HG02970 (cell line): ENCODE measurements at regions not wholly inside any gene's neighbourhood (a gene's known extent, or its start where the extent isn't known, plus 50 kb on each side); places are given as distances from the start of the nearest gene placed in this dataset.

Source experiments
- ATAC-seq: cut with Tn5 transposase; IDR thresholded peaks from one replicate; pipeline ENCODE4 v1.9.1; 2021; ENCODE audit warnings: mild to moderate bottlenecking, moderate library complexity, moderate number of reproducible peaks; ENCODE audit not compliant: unreplicated experiment, low FRiP score

DNA sequence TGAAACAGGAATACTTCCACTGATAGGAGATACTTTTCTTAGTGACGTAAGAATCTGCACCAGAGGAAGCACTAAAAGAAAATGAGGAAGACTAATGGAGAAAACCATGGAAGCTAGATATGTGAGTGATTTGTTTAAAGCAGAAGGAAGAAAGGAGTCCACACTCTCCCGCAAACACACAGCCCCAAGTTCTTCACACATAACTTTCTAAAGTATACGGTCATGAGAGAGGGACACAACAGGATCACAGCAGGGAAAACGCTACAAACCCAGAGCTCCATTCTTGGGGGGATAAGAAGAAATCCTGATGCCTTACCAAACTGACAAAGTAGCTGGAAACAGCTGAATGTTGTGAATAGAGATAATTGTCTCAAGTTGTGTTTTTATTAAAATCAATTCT lies 222.2 kb upstream of the TMEM161B start:
- no peak for ATAC-seq

DNA sequence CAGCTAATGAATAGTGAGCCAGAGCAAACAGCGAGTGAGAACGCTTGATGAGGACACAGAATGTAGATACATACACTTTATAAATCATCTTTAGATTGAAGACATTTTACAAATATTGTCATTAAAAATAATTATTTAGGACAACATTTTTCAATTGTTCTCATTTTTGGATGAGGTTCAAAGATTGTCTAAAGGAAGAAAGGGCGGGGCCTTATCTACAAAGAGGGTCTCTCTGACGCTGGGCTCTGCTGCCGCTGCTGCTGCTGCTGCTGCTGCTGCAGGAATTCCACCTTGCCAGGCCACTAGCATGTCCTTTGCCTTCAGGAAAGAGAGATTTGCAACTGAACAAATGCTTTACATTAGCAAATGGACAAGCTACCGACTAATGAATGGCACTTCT lies 220.7 kb upstream of the TMEM161B start:
- ATAC-seq, result no peak

DNA sequence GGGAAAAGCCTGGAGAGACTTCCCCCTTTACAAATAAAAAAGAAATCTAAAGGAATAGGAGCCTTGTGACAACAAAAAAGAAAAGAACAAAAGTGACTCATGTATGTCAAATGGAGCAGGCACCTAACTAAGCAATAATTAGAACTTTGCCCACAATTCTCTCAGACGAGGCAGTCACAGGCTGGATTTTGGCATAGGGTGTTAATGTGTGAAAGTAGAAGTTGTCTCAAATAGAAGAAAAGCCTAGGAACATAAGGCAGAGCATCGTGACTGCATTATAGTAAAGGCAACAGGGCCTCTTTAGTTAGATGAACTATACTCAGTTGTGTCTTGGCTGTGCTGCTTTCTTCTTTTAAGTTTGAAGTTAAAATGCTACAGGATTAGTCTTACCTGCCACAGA lies 219.9 kb upstream of the TMEM161B start:
- no peak for ATAC-seq

DNA sequence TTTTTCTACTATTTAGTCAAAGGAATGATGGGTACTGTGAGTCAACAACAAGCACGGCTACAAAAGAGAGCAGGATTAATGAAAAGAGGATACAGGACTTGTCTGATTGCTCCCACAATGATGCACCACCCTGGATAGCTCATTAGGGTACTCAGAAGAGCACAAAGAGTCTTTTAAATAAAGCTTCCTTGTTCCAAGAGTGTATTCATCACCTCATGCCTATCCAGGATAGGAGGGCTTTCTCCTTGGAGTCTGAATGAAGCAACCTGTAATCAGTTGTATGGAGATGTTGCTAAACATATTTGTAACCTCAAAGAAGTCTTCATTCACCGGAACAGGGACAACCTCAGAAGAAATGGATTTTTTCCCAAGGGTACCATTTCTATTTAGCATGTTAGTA lies 219.5 kb upstream of the TMEM161B start:
- ATAC-seq, result no peak

DNA sequence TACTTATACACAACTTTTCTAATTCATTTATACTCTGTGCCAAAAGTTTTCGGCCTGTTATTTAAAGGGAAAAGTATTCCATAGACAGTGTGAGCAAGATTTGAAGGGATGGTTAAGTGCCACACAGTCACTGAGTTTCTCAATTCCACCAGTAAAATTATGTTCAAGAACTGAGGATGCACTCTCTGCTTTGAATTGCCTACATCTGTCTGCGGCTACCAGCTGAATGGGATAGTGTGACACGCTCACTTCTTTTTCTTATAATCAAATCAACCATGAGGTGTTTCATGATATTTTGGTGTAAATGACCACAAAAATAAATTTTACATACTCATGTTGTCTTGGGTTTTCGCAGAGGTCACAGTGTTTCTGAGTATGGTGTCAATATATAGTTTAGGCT lies 218.4 kb upstream of the TMEM161B start:
- no peak for ATAC-seq

DNA sequence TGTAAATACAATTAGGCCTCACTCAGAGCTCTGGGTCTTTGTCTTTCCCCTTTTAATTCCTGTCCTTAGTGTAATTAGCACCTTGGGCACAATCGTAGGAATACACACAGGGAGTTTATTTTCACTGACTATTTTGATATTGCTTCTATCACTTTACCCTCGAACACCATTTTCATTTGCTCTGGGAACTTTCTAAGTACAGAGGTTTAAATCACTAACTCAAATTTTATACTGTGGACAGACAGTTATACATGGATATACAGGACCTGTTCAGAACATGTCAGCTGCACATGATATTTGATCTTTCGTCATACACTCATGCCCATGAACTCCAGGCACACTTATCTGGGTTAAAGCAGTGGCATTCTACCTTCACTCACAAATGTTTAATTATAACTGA lies 217.8 kb upstream of the TMEM161B start:
- ATAC-seq, result no peak

DNA sequence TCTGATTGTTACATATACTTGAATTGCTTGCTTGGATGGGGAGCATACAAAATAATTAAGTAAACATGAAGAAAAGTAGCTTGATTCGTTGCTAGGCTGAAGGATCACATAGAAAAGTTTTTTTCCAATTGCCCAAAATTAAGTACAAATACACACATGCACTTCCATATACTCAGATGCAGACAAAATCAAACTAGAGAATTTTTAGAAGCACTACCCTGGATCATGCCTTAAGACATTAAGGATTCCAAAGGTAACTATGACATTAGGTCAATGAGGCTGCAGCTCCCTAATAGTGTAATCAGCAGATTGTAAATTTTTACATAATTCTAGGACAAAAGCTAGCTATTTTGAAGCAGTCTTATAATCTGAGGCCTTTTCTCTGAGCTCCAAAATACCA lies 216.9 kb upstream of the TMEM161B start:
- ATAC-seq, result no peak

DNA sequence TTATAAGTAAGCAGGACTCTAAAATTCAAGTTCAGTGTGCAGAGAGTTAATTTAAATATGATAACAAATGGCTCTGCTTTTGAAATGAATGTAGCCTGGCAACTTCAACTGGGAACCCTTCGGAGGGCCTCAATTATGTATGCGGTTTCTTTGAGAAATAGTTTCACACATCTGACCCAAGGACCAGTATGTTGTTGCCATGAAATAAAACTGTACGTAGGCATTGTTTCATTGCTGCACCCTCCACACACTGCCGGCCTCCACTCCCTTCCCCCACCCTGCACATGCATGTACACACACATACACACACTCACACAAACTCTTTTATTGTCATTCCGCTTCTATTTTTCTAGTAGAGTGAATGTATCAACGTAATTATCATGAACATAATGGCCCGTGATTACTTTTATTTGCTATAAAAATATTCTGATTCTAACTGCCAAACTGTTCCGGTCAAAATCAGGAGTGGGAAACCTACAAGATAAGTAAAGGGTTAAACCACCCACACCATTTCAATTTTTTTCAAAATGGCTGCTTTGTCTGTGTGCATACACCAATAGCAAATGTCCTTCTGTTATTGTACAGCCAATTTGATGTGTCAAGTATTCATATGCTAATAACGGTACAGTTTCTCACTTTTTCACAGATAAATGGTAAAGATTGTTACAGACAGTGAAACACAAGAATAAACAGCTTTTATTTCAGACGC lies 215.5 kb upstream of the TMEM161B start:
- no peak for ATAC-seq

DNA sequence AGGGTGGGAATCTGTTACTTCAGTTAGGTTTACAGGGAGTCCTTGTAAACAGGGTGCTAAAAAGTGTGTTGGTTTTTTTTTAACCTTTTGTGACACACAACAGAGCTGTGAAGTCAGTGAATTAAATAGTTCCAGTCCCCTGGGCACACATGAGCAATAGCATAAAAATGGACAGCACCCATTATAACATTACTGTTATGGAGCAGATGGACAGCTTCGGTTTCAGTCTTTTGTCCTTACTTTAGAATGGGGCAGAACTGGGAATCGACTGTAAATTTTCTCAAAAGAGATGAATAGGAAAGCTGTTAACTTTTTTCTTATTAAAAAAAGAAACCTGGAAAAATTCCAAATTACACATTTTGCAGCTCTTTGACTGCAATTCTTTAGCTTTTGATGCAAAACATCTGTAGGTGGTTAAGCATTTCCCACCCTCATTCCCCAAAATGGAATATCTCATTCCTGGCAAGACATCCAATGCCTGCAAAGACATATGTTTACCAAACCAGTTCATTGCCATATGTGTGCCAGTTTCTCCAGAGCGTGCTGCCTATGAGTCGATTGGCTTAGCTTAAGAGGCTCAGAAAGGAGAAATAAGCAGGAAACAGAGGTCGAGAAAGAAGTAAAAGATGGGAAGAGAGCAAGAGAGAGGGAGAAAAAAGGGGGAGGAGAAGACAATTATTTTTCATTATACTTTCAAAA lies 212.3 kb upstream of the TMEM161B start:
- ATAC-seq, result no peak

DNA sequence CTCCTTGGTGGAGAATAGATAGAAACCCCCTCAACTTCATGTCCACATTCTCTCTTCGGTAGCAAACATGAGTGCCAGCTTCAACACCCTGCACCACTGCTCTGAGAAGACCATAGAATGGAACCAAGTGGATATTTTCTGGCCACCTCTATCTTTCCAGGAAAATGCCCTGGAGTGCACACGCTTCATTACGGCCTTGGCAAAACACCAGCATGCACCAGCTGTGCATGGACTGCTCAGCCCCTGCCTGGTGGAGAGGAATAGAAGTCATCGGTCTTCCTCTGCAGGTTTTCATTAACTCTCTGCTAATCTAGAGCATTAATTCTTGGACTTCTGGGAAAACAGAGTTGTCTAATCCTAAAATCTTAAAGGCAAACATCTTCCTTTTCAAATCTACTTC lies 211.6 kb upstream of the TMEM161B start:
- no peak for ATAC-seq

DNA sequence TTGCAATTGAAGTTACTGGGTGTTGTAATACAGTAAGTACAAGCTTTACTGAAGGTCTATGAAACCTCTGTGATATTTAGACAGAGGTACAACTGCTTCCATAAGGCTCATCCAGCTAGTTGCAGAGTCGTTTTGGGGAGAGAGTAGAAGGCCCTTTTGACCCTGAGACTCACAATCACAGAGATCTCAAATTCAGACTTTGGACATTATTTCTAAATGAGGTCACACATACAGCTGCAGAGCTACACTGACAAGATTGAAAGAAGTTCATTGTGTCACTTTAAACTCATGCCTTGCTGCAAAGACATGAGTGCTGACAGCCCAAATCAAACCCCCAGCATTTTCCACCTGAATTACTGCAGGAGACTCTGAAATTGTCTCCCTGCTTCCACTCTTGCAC lies 205.9 kb upstream of the TMEM161B start:
- ATAC-seq, result no peak

DNA sequence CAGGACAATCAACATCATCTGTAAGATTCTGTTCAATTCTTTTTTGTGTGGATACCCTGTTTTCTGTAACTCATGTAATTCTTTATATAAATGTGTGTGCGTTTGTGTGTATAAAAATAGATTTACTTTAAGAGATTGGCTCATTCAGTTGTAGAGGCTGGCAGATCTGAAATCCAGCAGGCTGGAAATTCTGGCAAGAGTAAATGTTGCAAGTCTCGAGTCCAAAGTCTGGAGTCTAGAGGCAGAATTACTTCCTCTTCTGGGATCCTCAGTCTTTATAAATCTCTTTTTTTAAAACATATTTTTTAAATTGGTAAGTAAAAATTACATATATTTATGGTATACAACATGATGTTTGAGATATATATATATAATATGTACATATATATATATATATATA lies 202.1 kb upstream of the TMEM161B start:
- no peak for ATAC-seq

DNA sequence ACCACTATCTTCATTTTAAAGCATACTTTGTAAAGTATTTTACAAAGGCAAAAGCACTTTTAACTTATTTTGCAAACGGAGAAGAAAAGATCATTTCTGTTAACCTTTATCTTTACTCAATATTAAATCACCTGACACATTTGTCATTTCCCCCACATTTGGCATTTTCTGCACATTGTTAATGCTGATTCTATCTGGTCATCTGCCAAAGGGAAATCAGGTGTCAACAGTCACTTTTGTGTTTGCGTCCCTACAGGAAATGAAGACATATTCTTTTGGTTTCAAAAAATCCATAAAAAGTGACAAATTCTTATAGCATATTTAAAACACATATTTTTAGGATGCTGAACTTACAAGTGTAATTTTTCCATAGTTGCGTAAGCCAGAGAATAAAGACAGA lies 191.3 kb upstream of the TMEM161B start:
- no peak for ATAC-seq

DNA sequence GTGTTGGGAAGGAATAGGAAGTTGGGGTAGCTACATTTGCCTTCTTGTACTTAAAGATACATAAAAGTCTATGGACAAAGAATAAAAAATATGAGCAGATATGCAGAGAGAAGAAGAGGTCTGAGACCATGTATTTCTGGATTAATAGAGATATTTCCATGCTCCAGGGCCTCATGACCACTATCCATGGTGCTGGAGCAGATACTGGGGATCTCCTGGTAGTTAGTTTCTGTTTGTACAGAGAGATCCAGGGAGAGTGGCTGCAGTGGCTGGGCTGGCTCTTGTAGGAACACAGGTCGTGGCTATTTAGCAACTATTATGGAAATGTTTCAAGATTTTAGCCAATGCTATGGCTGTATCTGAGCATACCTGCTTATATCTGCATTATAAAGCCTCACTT lies 184.2 kb upstream of the TMEM161B start:
- ATAC-seq, result no peak

DNA sequence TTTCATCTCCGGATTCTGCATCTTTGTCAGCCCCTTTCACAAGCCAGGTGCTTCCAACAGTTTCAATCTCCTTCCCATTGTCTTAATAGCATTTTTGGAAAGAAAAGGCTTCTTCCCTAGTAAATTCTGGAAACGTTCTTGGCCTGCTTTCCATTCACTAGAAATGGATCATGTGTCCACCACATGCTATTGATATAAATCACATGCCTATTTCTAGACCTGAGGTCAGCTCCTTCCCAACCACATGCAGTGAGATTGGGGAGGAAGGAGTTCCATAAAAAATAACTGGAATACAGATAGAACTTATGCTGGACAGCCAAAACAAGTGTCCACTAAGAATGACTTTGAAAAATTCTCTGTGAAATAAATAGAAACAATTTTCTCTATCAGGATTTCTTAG lies 181.6 kb upstream of the TMEM161B start:
- no peak for ATAC-seq

DNA sequence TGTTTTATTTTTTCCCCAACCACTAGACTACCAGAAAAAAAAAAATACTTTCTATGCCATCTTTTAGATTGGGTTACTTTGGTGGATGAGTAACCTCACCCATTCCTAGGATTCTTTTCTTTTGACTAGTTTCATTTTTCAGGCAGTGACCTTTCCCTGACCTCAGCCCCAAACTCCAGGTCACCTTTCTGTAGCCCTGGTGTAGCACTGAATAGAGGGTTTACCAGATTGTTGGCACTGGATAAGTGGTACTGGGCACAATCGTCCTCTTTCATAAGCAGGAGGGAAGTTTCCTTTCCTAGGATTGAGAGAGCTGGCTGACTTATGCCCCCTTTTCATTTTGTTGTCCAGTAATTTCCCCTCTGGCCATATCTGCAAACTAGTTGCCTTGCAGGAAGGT lies 169.4 kb upstream of the TMEM161B start:
- ATAC-seq, result no peak

DNA sequence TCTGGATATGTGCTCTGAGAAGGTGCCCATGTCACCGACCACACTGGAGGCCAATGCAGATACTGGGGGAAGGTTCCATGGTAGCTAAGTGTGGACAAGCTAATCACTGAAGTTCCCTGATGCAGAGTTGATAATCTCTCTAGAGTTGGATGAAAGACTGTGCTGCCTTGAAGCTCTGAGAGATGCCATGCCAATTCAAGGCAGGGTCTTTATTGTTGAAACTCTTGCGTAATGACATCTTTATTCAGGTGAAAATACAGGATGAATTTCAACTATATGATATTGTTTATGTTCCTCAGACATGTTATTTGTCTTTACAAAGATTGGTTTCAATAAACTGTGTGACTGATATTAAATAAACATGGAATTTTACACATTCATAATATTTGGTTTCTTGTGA lies 167.6 kb upstream of the TMEM161B start:
- no peak for ATAC-seq

DNA sequence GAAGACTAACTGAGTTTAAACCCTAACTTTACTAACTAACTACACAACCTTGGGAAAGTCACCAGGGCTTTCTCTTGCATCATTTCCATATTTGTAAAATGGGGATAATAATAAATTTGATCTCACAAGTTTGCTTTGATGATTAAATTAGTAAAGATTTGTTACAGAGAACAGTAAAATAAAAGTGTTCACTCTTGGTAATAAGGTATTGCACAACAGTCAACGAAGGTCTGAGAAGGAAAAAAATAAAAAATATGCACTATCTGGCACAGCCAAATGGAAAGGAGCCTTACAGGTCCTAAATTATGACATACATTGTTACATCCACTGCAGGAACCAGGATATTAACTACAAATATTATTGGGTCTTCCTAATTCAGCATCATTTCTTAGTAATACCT lies 160.0 kb upstream of the TMEM161B start:
- ATAC-seq, result no peak

DNA sequence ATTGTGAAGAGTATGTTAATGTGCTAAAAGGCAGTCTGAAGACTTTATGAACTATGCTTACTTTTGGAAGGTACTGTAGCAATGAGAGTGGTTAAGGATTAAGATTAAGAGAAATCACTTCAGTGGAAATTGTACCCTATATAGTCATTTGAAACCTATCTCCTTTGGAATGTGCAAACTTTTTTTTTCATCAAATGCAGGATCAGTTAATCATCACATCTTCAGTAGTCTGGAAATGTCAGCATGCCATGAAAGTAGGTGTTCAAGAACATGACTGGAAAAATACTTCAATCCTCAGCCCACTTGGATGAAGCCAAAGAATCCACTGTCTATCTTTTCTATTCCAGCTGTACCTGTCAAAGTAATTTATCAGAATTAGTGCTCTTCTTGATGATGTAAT lies 157.8 kb upstream of the TMEM161B start:
- no peak for ATAC-seq

DNA sequence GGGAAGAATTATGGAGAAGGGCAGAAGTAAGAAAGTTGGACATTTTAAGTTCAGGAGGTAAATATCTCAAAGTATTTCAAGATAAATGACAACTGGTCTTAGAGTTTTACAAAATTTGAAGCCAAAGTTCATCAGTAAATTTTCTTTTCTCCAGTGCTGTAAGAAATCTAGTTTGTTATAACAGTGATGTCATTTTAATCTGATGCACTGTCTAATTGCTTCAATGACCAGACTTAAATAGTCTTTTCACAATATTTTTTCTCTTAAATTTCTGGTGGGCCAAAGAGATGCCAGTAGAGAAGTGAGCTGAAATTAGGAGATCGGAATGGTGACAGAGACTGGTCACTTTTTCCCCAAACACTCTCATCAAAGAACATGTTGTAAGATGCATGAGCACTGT lies 156.5 kb upstream of the TMEM161B start:
- no peak for ATAC-seq

DNA sequence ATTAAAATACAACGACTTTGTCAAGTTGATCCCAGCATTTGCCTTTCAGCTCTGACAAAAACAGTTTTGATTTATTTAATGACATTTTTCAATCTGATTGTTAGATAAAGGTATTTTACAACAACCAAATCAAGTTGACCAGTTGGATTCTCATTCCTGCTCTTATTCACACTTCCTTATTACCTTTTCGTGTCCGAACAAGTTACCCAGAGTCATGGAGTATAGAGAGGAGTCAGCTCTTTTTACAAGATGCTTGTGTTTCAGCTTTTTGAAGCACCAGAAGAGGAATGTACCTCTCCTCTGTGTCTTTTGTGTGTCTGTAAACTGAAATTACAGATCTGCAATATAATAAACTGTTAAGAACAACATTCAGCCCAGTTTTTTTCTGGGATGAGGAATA lies 151.3 kb upstream of the TMEM161B start:
- ATAC-seq, result no peak

DNA sequence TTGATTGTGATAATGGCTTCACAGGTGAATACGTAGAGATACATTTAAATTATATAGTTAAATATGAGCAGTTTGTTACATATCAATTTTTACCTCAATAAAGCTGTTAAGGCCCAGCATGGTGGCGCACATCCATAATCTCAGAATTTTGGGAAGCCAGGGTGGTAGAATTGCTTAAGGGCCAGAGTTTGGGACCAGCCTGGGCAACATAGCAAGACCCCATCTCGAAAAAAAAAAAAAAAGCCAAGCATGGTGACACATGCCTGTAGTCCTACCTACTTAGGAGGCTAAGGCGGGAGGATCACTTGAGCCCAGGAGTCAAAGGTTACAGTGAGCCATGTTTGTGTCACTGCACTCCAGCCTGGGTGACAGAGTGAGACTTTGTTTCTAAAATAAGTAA lies 138.7 kb upstream of the TMEM161B start:
- no peak for ATAC-seq
